IPS-NIHi7 (cell line): ENCODE measurements at regions not wholly inside any gene's neighbourhood (a gene's known extent, or its start where the extent isn't known, plus 50 kb on each side); places are given as distances from the start of the nearest gene placed in this dataset.

Experiments
- DNase-seq: peaks from one replicate; pipeline ENCODE4 v3.0.0; 2012; ENCODE audit warnings: mixed read lengths; ENCODE audit errors: extremely low spot score

DNA sequence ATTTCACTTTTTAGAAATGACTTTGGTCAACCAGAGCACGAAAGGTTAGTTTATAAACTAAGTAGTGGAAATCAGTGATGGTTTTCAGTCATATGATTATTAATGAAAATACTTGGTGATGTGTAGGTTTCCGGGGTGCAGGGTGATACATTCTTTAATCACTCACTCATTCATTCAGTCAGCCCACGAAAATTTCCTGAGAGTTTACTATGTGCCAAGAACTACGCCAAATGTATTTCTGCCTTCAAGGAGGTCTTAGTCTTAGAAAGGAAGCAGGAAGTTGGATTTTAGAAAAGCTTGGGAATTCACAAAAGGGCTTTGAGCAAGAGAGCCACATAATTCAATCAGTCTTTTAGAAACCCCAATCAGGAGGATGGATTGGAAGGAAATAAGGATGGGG lies 543.6 kb downstream of the PLCL1 start:
- DNase-seq = no peak

DNA sequence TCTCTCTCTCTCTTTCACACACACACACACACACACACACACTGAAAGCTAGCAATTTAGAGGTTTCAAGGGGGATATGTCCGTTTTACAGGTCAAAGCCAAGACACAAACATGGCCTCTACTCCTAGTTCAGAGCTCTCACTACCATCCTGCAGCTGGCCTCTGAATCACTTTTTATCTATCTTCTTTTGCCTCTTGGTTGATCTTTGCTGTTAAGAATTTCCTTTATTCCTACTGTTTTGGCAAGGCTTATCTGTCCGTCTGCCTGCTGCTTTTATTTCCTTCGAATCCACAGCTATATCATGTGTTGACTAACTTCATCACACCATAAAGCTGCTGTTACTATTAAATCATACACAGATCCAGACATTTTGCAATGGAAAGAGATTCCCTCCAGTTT lies 543.0 kb downstream of the PLCL1 start:
- no peak for DNase-seq

DNA sequence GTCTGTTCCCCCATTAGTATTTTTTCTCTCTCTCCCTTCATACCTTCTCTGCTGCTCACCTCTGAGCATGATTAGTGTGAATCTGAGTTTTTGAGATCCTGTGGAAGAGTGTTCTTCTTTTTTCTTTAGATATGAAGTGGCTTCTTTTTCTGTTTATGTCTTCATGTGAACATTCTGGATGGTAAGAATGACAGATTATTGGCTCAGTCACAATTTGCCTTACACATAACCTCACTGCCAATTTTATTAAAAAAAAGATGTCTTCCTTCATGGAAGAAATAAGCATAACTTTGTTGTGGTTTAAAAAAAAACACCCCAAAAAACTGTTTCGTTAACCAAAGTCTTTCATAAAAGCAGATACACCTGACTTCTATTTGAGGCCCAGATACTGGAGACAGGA lies 539.1 kb downstream of the PLCL1 start:
- no peak for DNase-seq

DNA sequence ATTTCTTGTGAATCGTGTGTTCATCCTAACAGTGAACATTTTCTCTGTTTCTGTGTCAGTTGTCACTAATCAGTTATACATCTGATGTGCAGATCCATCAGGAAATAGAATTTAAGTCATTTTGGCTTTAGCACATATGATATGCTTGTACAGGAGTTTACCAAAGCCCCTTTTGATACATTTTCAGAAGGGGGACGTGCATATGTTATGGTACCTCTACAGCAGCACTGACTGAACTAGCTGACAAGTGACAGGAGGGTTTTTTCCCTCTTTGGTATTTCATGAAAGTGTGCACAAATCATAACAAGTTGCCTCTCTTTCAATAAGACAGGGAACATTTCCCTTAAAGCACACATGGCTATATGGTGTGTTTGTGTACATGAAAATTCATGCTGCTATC lies 536.5 kb downstream of the PLCL1 start:
- DNase-seq = no peak

DNA sequence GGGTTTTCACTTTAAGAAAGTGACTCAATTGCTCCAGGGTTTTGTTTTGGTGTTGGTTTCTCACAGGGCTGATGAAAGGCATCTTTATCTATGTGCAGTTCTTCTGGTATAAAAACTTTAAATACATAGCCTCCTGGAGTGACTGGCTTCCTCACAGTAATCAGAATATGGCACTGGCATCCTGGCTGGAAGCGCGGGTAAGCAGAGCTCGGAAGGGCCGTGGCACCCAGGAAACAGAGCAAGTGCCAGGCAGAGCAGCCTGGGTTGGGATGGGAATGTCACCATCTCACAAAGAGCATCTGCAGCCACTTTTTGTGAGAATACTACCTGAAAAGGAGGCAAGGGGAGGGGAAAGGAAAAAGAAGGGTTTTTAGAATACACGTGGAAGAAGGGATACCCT lies 534.7 kb downstream of the PLCL1 start:
- DNase-seq = no peak

- no peak for DNase-seq
Measured at GRCh38 chr2:198337368-198337767, 533.0 kb downstream of the PLCL1 start.

DNA sequence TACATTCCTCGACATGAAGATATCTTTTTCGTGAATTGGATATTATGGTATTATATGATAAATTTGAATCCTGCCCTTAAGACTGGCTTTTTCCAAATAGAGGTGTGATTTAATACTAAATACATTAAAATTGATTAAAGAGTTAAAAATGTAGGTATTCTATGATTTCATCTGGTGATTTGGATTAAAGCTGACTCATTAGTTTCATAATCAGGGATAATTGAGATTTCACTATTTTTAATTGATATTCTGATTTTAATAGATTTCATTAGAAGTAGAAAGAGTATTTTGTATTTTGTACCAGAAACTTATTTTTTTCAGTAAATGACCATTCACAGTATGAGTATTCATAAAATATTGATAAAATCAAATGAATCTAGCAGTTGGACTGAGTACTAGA lies 524.1 kb downstream of the PLCL1 start:
- DNase-seq = no peak

DNA sequence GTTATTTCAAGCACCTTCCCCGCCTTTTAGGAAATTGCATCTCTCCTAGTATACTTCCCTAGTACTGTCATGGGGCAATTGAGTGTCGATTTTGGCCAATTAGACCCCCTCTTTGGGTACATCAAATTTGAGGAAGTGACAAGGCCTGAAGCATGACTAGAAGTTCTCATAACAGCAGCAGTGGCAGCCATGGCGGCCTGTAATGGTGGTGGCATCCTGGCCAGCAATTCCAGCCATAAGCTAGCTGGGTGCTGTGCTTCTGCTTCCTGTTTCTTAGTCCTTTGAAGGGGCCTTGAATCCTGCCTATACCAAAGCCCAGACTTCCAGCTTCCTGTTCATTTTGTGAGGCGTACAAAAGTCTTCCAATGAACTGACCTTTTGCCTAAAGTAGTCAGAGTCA lies 523.1 kb downstream of the PLCL1 start:
- no peak for DNase-seq

DNA sequence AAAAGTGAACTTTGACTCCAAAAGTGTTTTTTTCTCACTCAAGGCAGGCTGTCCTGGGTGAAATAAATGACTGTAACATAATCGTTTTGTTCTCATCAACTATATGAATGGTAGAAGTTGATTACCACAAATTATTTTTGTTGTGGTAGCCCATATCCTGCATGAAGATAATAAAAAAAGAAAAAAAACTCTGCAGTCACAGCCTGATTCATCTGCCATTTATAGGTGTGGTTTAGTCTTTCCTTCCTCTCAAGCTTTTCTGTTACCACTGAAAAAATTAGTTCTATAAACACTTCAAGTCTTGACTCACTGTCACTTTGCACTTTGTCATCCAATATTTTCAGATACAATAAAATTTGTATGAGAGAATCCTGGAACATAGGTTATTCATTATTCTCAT lies 522.0 kb downstream of the PLCL1 start:
- DNase-seq = no peak

GRCh38 chr2:198325359-198325758 lies 521.0 kb downstream of the PLCL1 start:
- DNase-seq = no peak

DNA sequence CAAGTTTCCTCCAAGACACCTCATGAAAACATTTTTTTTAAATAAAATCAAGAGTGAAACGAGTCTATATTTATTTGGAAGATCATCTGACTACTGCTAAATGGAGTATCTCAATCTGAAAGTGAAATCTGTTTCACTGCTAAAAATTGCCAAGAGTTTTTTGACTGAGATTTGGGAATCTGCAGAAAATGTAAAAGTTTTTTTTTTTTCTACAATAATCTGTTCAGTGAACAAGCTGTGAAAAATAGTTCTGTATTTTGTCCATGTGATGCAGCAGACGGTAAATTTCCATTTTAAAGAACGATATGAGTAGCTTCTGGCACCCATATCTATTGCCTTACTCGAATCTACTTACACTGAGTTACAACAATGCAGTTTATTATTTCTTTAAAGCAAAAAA lies 519.7 kb downstream of the PLCL1 start:
- no peak for DNase-seq

DNA sequence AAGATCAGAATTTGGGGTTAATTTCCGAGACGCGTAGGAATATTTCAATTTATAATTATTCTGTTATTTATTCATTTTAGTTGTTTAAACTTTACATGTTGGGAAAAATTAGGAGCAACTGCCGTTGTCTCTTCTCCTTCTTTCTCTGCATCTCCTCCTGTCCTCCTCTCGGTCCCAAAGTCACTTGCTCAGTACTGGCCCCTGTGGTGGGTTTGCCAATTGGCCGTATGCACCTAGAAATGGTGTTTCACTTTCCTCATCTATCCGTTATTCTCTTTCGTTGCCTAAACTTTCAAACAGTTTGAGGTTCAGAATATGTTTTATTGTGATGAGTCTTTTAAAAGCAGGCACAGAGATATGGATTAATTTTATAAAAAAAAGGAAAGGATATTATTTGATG lies 517.9 kb downstream of the PLCL1 start:
- no peak for DNase-seq

DNA sequence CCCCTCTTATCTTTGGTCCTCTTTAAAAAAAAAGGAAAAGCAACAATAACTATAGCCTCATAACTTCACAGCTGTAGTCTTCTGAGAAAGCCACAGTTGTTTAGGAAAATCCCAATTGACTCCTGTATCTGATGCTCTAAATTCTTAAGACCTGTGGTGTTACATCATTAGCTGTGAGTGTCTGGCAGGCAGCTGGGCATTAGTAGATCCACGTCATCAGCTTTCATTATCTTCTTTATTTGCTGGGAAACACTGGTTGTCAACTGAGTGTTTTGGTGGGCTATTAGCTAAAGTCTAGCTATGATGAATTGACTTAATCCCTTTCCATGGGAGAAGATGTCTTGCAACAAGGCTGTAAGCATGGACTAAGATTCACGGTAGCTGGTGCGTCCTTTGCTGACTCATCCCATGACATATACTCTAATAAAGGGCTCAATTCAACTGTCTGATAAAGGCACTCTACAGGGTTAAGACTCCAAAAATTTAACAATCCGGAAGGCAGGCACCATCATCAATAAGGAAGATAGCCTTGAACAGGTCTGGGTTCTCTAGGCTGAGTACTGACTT lies 517.2 kb downstream of the PLCL1 start:
- DNase-seq = no peak

- no peak for DNase-seq
Measured at GRCh38 chr2:198316852-198317396, 512.5 kb downstream of the PLCL1 start.

DNA sequence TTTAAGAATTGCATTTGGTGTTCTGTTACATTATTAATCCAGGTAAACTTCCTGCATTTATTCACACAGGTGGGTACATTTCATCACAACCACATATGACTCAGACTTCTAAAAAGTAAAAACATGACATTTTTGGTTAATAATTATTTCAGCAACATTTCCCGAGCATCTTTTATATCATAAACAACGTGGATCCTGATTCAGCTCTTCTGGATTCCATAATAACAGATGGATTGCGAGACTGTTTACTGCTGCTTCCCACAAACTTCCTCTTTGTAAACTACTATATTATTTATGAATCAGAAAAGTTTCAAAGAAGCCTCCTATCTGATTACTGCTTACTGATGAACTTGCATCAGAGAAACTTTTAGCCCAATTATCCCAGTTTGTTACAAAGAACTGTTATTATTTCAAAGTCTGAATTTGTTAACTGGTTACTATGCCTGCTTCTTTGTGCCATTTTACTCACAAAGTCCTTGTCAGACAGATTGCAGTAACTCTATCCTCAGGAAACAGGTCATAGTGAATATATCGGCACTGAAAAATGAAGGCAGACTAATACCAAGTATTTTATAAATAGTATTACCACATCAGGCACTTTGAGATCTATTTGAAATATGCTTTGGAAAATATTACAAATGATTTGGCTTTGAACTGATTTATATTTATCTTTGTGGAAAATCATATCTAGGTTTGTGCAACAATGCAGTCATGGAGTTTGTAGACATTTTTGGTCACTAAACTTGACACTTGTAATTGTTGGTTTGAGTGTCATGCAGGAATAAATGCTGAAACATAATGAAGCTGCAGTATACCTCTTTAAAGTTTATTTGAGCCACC lies 511.6 kb downstream of the PLCL1 start:
- DNase-seq = no peak

DNA sequence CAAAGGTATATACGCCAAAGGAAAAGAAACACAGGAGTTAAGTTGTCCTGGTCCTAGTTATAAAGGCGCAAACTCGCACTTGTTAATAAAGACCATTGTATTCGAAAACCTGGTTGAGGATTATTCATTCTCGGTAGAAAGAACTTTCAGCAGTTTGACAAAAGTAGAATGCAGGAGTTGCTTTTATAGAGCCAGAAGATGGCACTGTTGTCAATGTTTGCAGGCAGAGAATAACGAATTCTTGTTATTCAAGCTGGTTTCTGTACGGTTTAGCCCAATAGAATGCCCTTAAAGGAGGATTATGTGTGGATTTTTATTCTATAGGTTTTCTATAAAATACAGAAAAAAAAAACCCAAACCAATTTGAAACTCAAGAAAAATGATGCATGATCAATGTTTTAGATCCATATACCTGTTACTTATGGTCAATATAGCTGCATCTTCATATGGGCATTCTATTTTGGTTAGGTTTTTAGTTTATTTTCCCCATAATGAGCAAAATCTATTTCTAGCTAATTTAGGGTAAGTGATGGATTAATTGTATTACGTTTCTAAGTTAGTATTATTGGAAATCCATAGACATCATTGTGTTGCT lies 510.3 kb downstream of the PLCL1 start:
- DNase-seq = peak; percentile 24

GRCh38 chr2:198312596-198313483 lies 508.4 kb downstream of the PLCL1 start:
- DNase-seq = no peak

- DNase-seq = no peak
Measured at GRCh38 chr2:198311020-198311419, 506.6 kb downstream of the PLCL1 start.

GRCh38 chr2:198309673-198310280 lies 505.4 kb downstream of the PLCL1 start:
- DNase-seq = peak; percentile 57

DNA sequence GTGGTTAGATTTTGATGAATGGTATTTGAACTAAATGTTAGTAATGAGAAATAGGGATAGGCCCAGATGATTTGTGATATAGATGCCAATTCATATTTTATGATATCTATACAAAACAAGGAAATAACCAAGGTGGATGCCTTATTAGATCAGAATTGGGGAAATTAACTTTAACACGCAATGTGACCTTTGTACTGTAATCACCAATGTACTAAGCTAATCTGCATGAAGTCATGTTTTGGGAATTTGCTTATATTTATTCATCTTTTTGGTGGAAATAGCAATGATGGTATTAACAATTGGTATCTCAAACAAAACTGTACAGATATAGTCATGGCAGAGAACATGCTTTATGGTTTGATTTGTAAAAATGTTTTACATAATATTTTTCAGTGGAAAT lies 504.7 kb downstream of the PLCL1 start:
- no peak for DNase-seq

GRCh38 chr2:198308368-198308767 lies 504.0 kb downstream of the PLCL1 start:
- DNase-seq = no peak

DNA sequence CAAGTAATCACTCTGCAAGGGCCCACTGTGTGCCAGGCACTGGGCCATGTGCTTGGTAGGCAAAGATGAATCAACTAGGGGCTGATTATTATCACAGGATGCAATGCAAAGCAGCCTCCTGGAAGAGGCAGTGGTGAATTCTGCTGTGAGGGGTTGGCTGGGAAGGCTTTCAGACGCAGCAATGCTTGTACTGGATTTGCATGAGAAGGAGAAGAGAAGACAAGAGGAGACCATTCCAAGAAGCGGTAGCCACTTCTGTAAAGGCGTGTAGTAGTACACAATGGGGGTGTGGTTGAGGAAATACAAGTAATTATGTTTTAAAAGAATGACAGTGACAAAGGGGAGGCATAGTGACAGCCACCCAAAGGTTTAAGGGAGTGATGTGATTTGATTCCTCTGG lies 502.7 kb downstream of the PLCL1 start:
- DNase-seq = no peak
